ENCODE measurements at regions not wholly inside any gene's neighbourhood (a gene's known extent, or its start where the extent isn't known, plus 50 kb on each side); places are given as distances from the start of the nearest gene placed in this dataset.
"Not testable (repeated sequence)": the region's sequence is repeated elsewhere in the genome, so short reads cannot be mapped to it uniquely, and the experiment has no call there.

- no peak for ATAC-seq (replicated peaks in 6 of 8)
- 0 to 100% (median 80%) methylated on average over 1 to 4 of the region's 4 CpGs for whole genome bisulfite sequencing, 10 experiments
- in situ Hi-C loops (cut with MboI; ENCODE audit: low pct_unique_long_range_greater_than_20kb in 2 of 9, low sequenced_read_pairs in 9 of 9, unreplicated experiment in 9 of 9) = no loop called here
- Histone ChIP-seq H3K4me1 (replicated peaks in 1 of 2) (no peaks in the 10 kb centered on the region), H3K27ac (no peak overlapping the region), H3K4me3 (no peak overlapping the region)
Observed at GRCh38 chr7:48992816-48993215, 68.5 kb downstream of the CDC14C start.

- 0 to 20% (median 14%) methylated on average over 1 of the region's 1 CpG; no CpG with 5 or more reads in 7 of the 10 experiments for WGBS, 10 experiments
- in situ Hi-C loops (cut with MboI; ENCODE audit: low pct_unique_long_range_greater_than_20kb in 2 of 9, low sequenced_read_pairs in 9 of 9, unreplicated experiment in 9 of 9) = no loop called here
- ATAC-seq (replicated peaks in 6 of 8) = peak; percentile 25 to 92 (median 63)
Observed at GRCh38 chr7:49001610-49002033, 77.3 kb downstream of the CDC14C start.

GRCh38 chr7:49010717-49011116 lies 86.4 kb downstream of the CDC14C start:
- 0 to 83% (median 61%) methylated on average over 1 to 2 of the region's 2 CpGs; no CpG with 5 or more reads in 2 of the 10 experiments for WGBS, 10 experiments
- no peak for ATAC-seq (replicated peaks in 6 of 8)
- Histone ChIP-seq H3K27ac (no peak overlapping the region), H3K4me1 (replicated peaks in 1 of 2) (no peaks in the 10 kb centered on the region), H3K4me3 (no peak overlapping the region)
- in situ Hi-C loops (cut with MboI; ENCODE audit: low pct_unique_long_range_greater_than_20kb in 2 of 9, low sequenced_read_pairs in 9 of 9, unreplicated experiment in 9 of 9) = no loop called here

More at GRCh38 chr7:49001610-49002033, 77.3 kb downstream of the CDC14C start:
- Histone ChIP-seq H3K27ac (no peak overlapping the region), H3K4me1 (replicated peaks in 1 of 2) (no peaks in the 10 kb centered on the region), H3K4me3 (no peak overlapping the region)

- WGBS, 10 experiments = 20 to 87% (median 68%) methylated on average over 1 to 4 of the region's 4 CpGs; no CpG with 5 or more reads in 1 of the 10 experiments
- no peak overlapping the region for H3K27ac ChIP-seq
- no peak overlapping the region for H3K4me3 ChIP-seq
- in situ Hi-C loops (cut with MboI; ENCODE audit: low pct_unique_long_range_greater_than_20kb in 2 of 9, low sequenced_read_pairs in 9 of 9, unreplicated experiment in 9 of 9) = no loop called here
- no peaks in the 10 kb centered on the region for H3K4me1 ChIP-seq (replicated peaks in 1 of 2)
- ATAC-seq (replicated peaks in 6 of 8) = peak in 1 of 8 experiments; percentile 35
Observed at GRCh38 chr7:49014870-49015269, 90.5 kb downstream of the CDC14C start.

GRCh38 chr7:49020145-49020544 lies 95.8 kb downstream of the CDC14C start:
- H3K27ac ChIP-seq = no peak overlapping the region
- in situ Hi-C loops (cut with MboI; ENCODE audit: low pct_unique_long_range_greater_than_20kb in 2 of 9, low sequenced_read_pairs in 9 of 9, unreplicated experiment in 9 of 9) = no loop called here

GRCh38 chr7:49022448-49022847 lies 98.1 kb downstream of the CDC14C start:
- Histone ChIP-seq H3K4me1 (replicated peaks in 1 of 2) (peaks cover 0 to 17% of the 10 kb centered on the region in 2 donors), H3K4me3 (no peak overlapping the region), H3K27ac (no peak overlapping the region)
- ATAC-seq (replicated peaks in 6 of 8) = peak in 1 of 8 experiments; percentile 61
- in situ Hi-C loops (cut with MboI; ENCODE audit: low pct_unique_long_range_greater_than_20kb in 2 of 9, low sequenced_read_pairs in 9 of 9, unreplicated experiment in 9 of 9) = no loop called here

More at GRCh38 chr7:49020145-49020544, 95.8 kb downstream of the CDC14C start:
- 15 to 100% (median 77%) methylated on average over 3 to 4 of the region's 4 CpGs for WGBS, 10 experiments
- no peak for ATAC-seq (replicated peaks in 6 of 8)
- no peak overlapping the region for H3K4me3 ChIP-seq
- H3K4me1 ChIP-seq (replicated peaks in 1 of 2) = peaks cover 0 to 17% of the 10 kb centered on the region in 2 donors

- Histone ChIP-seq H3K4me1 (replicated peaks in 1 of 2) (peaks cover 0 to 17% of the 10 kb centered on the region in 2 donors), H3K4me3 (no peak overlapping the region), H3K27ac (peak overlapping the region in 1 of 2 donors; percentile 9)
- in situ Hi-C loops (cut with MboI; ENCODE audit: low pct_unique_long_range_greater_than_20kb in 2 of 9, low sequenced_read_pairs in 9 of 9, unreplicated experiment in 9 of 9) = no loop called here
- peak in 5 of 8 experiments; percentile 44 to 69 (median 68) for ATAC-seq (replicated peaks in 6 of 8)
- WGBS, 10 experiments = 0 to 69% (median 25%) methylated on average over 1 to 9 of the region's 9 CpGs; no CpG with 5 or more reads in 1 of the 10 experiments
Observed at GRCh38 chr7:49023345-49024328, 99.3 kb downstream of the CDC14C start.

GRCh38 chr7:49030221-49030620 lies 105.9 kb downstream of the CDC14C start:
- WGBS, 10 experiments = 10 to 100% (median 100%) methylated on average over 1 to 2 of the region's 2 CpGs; no CpG with 5 or more reads in 3 of the 10 experiments
- in situ Hi-C loops (cut with MboI; ENCODE audit: low pct_unique_long_range_greater_than_20kb in 2 of 9, low sequenced_read_pairs in 9 of 9, unreplicated experiment in 9 of 9) = no loop called here
- H3K4me3 ChIP-seq = no peak overlapping the region
- no peaks in the 10 kb centered on the region for H3K4me1 ChIP-seq (replicated peaks in 1 of 2)
- ATAC-seq (replicated peaks in 6 of 8) = peak in 3 of 8 experiments; percentile 25 to 27 (median 27)
- no peak overlapping the region for H3K27ac ChIP-seq

- WGBS, 10 experiments = 14 to 100% (median 84%) methylated on average over 1 to 2 of the region's 2 CpGs
- H3K4me3 ChIP-seq; H3K4me1 ChIP-seq (replicated peaks in 1 of 2); H3K27ac ChIP-seq; ATAC-seq (replicated peaks in 6 of 8); in situ Hi-C loops (cut with MboI; ENCODE audit: low pct_unique_long_range_greater_than_20kb in 2 of 9, low sequenced_read_pairs in 9 of 9, unreplicated experiment in 9 of 9): not testable (repeated sequence)
Observed at GRCh38 chr7:49033140-49033539, 108.8 kb downstream of the CDC14C start.

- WGBS, 10 experiments = 0 to 22% (median 6%) methylated on average over 1 to 2 of the region's 2 CpGs; no CpG with 5 or more reads in 1 of the 10 experiments
- no peak overlapping the region for H3K4me3 ChIP-seq
- H3K4me1 ChIP-seq (replicated peaks in 1 of 2) = peaks cover 0 to 3% of the 10 kb centered on the region in 2 donors
- in situ Hi-C loops (cut with MboI; ENCODE audit: low pct_unique_long_range_greater_than_20kb in 2 of 9, low sequenced_read_pairs in 9 of 9, unreplicated experiment in 9 of 9) = no loop called here
- no peak overlapping the region for H3K27ac ChIP-seq
- no peak for ATAC-seq (replicated peaks in 6 of 8)
Observed at GRCh38 chr7:49037346-49038210, 113.2 kb downstream of the CDC14C start.

GRCh38 chr7:49038821-49039358 lies 114.5 kb downstream of the CDC14C start:
- Histone ChIP-seq H3K4me1 (replicated peaks in 1 of 2) (peaks cover 0 to 3% of the 10 kb centered on the region in 2 donors), H3K27ac (no peak overlapping the region), H3K4me3 (no peak overlapping the region)
- in situ Hi-C loops (cut with MboI; ENCODE audit: low pct_unique_long_range_greater_than_20kb in 2 of 9, low sequenced_read_pairs in 9 of 9, unreplicated experiment in 9 of 9) = no loop called here
- 14 to 100% (median 80%) methylated on average over 1 of the region's 1 CpG; no CpG with 5 or more reads in 5 of the 10 experiments for WGBS, 10 experiments
- ATAC-seq (replicated peaks in 6 of 8) = no peak

GRCh38 chr7:49060743-49061142 lies 136.4 kb downstream of the CDC14C start:
- in situ Hi-C loops (cut with MboI; ENCODE audit: low pct_unique_long_range_greater_than_20kb in 2 of 9, low sequenced_read_pairs in 9 of 9, unreplicated experiment in 9 of 9) = no loop called here
- WGBS, 10 experiments = 6 to 100% (median 60%) methylated on average over 2 to 3 of the region's 3 CpGs; no CpG with 5 or more reads in 4 of the 10 experiments
- no peak overlapping the region for H3K4me3 ChIP-seq
- no peaks in the 10 kb centered on the region for H3K4me1 ChIP-seq (replicated peaks in 1 of 2)
- ATAC-seq (replicated peaks in 6 of 8) = no peak
- no peak overlapping the region for H3K27ac ChIP-seq

All from motor neuron (in vitro differentiated cells).